SIG-M5 treated with dmso at 0.1 percent for 504 hours (cell line): ENCODE measurements at regions not wholly inside any gene's neighbourhood (a gene's known extent, or its start where the extent isn't known, plus 50 kb on each side); places are given as distances from the start of the nearest gene placed in this dataset.

Experiments
- DNase-seq: peaks from one replicate; lab custom pipeline; 2025; ENCODE audit not compliant: unreplicated experiment; lab: John Stamatoyannopoulos, UW

DNA sequence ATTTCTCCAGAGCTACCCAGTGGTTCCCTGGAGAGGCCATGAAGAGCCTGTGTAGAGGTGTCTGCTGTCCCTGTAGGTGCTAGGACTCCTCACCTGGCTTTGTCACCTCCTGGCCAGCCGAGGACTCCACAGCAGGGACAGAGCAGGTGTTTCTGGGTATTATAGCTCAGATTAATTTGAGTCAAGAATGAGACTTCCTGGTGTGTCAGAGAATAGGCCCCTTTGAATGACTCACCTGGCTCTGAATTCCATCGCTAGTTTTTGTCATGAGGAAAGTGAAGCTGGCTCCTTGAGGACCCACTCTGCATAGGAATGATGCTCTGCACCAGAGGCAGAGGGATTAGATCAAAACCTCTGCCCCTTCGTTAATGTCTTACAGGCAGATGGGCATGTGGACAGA, 167.5 kb upstream of the TOPAZ1 start:
- no peak for DNase-seq

DNA sequence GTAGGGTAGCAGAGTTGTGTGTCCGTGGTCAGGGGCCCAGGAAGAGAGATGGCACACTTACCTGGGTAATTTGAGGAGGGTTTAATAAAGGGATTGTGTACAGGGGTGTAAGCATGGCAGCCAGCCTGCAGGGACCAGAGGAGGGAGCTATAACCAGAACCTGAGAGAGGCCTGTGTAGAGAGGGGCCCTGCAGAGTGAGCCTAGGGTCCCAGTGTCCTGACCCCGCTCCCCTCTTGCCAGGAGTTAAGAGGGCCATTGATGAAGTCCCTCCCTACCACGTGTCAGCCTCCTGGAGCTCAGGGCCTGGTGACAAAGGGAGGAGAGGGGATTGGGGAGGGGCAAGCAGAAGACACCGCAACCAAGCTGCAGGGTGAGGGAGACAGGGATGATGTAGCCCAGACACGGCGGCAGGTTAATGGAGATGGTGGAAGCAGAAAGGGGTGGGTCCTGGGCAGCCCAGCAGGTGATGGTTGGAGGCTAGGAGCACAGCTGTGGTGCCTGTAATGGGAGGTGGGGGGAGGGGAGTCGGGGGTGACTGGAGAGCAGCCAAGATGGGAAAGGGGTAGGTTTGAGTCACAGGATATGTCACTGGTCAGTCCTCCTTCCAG, 165.4 kb upstream of the TOPAZ1 start:
- DNase-seq = no peak

GRCh38 chr3:44077267-44077666, 164.4 kb upstream of the TOPAZ1 start:
- peak; percentile 4 for DNase-seq

- no peak for DNase-seq
These were observed 162.8 kb upstream of the TOPAZ1 start for GRCh38 chr3:44078863-44079262.

DNA sequence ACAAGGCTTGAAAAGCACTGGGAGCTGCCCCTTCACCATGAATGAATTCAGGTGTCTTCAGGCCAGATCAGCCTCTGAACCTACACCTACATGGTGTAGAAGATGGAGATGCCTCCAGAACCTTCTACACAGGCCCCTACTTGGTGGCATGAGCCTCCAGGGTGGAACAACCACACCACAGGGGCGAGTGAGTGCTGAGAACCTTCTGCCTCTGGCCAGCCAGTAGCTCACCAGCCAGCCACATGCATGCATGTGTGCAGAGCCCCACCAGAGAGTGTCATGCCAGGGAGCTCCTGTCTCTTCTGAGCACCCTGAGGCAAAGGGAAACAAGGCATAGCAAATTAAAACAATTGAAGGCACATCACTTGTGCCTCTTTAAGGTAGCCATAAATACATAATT, 161.8 kb upstream of the TOPAZ1 start:
- DNase-seq = no peak

- no peak for DNase-seq
These were observed 161.1 kb upstream of the TOPAZ1 start for GRCh38 chr3:44080474-44081072.

- no peak for DNase-seq
These were observed 151.7 kb upstream of the TOPAZ1 start for GRCh38 chr3:44090036-44090435.

GRCh38 chr3:44092497-44092896, 149.2 kb upstream of the TOPAZ1 start:
- DNase-seq = no peak

DNA sequence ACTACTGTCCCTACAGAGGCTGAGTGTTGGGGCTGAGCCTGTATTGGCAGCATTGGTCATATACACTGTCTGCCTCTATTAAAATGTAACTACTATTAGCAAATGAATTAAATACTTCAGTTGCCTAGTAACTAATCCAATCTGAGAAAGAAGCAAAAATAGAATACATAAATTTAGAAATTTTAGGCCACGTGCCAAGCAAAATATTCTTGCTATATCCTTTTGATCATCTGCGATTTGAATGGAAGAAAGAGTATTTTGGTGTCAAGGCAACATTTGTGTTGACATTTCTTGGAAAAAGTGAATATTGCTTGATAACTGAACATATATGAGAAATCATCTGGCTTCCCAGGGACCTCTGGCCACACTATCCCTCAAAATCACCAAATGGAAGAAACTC, 148.2 kb upstream of the TOPAZ1 start:
- DNase-seq = no peak

GRCh38 chr3:44098656-44099415, 142.8 kb upstream of the TOPAZ1 start:
- DNase-seq = no peak

- no peak for DNase-seq
These were observed 142.0 kb upstream of the TOPAZ1 start for GRCh38 chr3:44099566-44100297.

DNA sequence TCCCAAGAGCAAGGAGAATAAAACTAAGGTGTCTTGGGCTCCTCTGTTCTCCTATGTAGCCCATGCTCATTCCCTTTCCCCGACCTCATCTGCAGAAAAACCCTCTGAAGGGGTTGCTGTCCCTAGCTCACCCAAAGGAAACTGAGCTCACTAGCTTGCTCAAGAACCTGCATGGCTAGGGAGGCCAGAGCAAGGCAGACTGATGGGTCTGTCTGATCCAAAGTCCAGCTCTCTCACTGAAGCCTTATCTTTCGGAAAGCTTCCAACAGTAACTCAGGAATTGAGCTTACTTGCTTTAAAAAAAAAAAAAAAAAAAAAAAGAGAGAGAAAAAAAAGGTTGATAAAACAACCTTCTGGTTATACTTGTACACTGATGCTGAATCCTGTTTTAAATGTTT, 141.4 kb upstream of the TOPAZ1 start:
- no peak for DNase-seq

DNA sequence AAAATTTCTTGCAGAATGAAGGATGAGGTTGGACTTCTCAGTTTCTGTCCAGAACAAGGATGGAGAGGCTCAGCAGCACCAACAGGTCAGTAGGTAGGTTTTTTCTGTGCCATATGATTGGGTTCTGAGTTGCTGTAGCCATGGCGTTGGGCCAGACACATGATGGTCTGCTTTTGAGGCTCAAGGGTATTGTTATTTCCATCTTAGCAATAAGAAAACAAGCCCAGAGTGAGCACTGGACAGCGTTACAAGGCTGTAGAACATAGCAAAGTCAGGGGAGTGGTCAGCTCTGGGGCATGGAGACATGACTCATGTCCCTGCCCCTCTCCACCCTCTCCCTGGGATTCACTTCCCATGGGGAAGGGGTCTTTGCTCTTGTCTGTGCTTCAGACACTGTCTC, 137.6 kb upstream of the TOPAZ1 start:
- DNase-seq = no peak

GRCh38 chr3:44104668-44105321, 136.9 kb upstream of the TOPAZ1 start:
- DNase-seq = peak; percentile 10

- no peak for DNase-seq
These were observed 136.1 kb upstream of the TOPAZ1 start for GRCh38 chr3:44105571-44105970.

DNA sequence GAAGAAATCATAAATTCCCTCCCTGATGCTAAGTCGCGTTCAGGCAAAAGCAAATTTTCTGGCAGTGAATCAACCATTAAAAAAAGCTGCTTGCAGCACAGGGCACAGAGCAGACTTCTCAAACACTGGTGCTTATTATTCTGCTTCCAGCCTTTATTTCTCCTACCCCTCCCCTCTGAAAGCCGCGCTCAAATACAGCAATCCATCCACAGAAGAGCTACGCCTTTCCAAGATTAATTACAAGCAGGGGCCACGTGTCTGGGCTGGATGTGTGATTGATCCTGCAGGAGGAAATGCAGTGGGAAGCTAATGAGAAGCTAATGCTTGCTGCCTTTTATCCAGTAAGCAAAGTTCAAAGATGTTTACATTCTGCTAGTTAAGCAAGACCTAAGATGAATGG, 134.9 kb upstream of the TOPAZ1 start:
- DNase-seq = no peak

- DNase-seq = no peak
These were observed 133.2 kb upstream of the TOPAZ1 start for GRCh38 chr3:44108481-44108880.

DNA sequence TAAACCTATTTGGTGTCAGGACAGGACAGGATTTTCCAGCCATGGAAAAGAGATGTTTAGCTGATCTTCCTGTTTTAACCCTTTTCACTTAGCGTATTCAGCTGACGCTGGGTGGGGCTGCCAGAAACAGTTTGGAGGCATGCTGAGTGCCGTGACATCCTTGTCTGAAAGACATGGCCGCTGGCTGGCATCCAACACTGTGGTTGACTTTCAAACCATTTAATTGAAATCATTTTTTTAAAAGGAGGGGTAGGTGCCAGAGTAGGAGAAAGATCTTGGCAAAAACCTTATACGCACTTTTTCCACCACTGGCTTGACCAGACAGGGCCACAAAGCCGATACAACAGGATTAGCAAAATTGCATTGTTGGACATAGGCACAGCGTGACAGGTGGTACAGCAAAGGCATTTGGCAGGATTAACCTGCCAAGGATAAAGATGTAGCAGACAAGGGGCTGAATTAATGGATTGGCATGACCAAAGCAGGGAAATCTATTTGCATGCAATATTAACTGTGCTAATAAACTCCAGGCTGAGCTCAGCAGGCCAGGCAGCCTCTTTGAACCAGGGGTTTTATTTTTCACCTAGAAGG, 131.8 kb upstream of the TOPAZ1 start:
- no peak for DNase-seq

DNA sequence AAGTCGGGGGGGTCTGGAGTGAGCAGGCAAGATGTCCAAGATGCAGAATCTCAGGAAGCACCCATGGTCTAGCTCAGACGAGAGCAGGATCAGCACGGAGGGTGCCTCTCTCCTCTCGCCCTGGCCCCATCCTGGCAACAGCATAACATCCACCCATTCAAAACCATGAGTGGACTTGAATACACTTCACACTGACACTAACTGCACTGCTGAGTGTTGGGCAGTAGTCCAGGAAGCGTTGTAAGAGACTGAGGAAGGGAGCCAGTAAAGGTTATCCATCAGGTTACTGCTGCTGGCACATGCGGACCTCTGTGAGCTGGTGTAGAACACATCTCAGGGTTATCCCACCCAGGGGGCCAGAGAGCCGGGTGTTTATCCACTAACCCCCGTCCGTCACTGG, 131.0 kb upstream of the TOPAZ1 start:
- DNase-seq = no peak

DNA sequence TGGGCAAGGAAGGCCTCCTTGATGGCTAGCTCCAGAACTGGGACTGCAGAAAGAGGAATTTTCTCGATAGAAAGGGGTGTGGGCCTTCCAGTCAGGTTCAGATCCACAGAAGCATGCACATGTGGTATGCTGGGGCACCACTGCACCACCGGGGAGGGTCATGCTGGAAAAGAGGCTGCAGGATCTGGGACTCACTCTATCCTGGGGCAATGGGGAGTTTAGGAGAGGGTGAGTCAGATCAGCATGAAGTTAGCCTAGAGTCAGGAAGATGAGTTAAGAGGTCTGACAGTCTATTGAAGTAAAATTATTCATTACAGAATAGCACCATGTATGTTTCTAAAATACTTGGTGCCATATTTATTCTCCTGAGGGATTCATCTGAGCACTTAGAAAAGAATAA, 130.2 kb upstream of the TOPAZ1 start:
- no peak for DNase-seq

GRCh38 chr3:44114142-44114541, 127.5 kb upstream of the TOPAZ1 start:
- DNase-seq = peak; percentile 12
